NCI-H1048 (cell line): ENCODE measurements at regions not wholly inside any gene's neighbourhood (a gene's known extent, or its start where the extent isn't known, plus 50 kb on each side); places are given as distances from the start of the nearest gene placed in this dataset.
"Not testable (repeated sequence)": the region's sequence is repeated elsewhere in the genome, so short reads cannot be mapped to it uniquely, and the experiment has no call there.

Experiments used
- DNase-seq: peaks from one replicate; lab custom pipeline; 2025; lab: John Stamatoyannopoulos, UW

- not testable (repeated sequence) for DNase-seq
Measured at GRCh38 chr3:168779970-168780645, 684.4 kb upstream of the GOLIM4 start.

- DNase-seq: no peak
Measured at GRCh38 chr3:168753724-168754123, 658.0 kb upstream of the GOLIM4 start.

- no peak for DNase-seq
Measured at GRCh38 chr3:168752339-168752738, 656.6 kb upstream of the GOLIM4 start.

- no peak for DNase-seq
Measured at GRCh38 chr3:168747697-168748096, 652.0 kb upstream of the GOLIM4 start.

GRCh38 chr3:168738527-168739325 lies 643.0 kb upstream of the GOLIM4 start:
- DNase-seq: no peak

DNA sequence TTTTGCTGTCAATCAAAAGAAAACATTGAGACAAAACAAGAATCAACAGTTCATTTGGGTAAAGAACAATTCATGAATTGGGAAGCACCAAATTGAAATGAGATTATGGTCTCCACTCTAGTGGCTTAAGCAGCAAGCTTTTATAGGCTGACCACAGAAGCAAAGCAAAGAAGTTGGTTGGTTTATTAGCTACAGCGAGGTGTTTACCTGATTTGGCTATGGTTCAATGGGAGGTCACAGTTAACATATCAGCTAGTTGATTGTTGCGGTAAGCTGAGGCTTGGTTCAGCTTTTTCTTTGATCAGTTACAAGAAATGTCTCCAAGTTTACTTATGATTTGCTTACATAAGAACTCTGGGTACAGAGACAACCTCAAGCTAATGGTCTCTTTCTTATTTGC lies 640.5 kb upstream of the GOLIM4 start:
- DNase-seq: no peak

- DNase-seq: no peak
Measured at GRCh38 chr3:168730073-168730472, 634.3 kb upstream of the GOLIM4 start.

GRCh38 chr3:168722091-168722490 lies 626.4 kb upstream of the GOLIM4 start:
- no peak for DNase-seq

- no peak for DNase-seq
Measured at GRCh38 chr3:168714609-168715240, 619.0 kb upstream of the GOLIM4 start.

DNA sequence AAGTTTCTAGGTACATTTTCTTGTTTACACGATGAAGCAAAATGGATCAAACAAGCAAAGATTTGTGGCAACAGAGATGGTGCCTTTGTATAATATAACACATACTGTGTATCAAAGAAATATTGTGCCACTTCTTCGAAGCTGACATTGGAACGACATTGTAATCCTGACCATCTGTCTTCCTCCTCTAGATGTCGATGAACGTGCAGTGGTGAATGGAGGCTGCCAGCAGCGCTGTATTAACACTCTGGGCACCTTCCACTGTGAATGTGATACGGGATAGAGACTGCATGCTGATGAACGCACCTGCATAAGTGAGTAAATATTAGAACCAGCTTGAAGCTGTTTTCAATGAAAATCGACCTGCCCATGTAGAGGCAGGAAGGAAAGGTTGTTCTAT lies 613.3 kb upstream of the GOLIM4 start:
- no peak for DNase-seq

GRCh38 chr3:168707900-168708299 lies 612.2 kb upstream of the GOLIM4 start:
- no peak for DNase-seq

DNA sequence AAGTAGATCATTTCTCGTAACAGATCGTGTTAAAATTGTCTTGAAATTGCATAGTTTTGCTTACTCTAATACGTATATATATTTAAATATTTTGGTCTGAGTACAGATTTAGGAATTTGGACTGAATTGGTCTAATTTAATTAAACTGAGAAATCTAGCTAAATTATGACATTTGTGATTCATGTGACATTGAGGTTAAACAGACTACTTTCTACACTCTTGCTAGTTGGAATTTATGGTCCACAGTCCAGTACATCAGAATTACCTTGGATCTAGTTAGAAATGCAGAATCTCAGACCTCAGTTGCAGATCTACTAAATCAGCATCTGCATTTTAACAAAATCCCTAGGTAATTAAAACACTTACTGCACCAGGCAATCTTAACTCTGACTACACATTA lies 609.7 kb upstream of the GOLIM4 start:
- no peak for DNase-seq

- no peak for DNase-seq
Measured at GRCh38 chr3:168696051-168696450, 600.3 kb upstream of the GOLIM4 start.

DNA sequence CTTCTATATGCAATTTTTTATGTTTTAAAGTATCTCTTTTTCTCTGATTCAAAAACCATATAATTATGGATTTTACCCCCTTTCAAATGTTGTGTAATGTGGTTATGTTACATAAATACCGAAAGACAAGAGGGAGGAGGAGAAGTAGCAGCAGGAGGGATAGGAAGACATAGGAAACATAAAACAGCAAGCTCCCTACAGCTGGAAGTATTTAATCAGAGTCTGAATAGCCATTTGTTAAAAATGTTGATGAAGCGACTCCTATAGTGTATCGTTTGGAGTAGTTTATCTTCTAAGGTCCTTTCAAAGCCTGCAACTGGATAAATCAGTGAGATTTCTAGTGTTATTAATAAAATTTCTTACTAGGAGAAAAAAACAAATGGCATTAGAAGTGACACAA lies 598.1 kb upstream of the GOLIM4 start:
- DNase-seq: no peak

DNA sequence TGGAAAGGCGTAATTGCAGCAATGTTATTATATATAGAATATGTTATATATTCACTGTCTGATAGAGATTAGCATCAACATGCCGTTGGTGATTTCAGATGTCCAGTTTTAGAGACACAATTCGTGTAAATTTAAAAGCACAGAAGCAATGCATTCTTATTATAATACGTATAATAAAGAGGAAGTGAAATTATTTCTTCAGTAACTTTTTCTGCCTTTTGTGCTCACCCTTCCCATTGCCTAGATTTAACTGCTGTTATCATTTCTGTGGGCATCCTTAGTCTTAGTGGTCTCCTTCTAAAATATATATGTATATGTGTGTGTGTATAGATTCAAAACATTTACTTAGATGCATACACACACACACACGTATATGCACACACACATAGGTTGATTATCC lies 592.5 kb upstream of the GOLIM4 start:
- no peak for DNase-seq

- DNase-seq: no peak
Measured at GRCh38 chr3:168684519-168684918, 588.8 kb upstream of the GOLIM4 start.

GRCh38 chr3:168678730-168679129 lies 583.0 kb upstream of the GOLIM4 start:
- no peak for DNase-seq

- DNase-seq: no peak
Measured at GRCh38 chr3:168671091-168671490, 575.4 kb upstream of the GOLIM4 start.

- not testable (repeated sequence) for DNase-seq
Measured at GRCh38 chr3:168660879-168661657, 565.3 kb upstream of the GOLIM4 start.

- DNase-seq: no peak
Measured at GRCh38 chr3:168659015-168659414, 563.3 kb upstream of the GOLIM4 start.

GRCh38 chr3:168655611-168656010 lies 559.9 kb upstream of the GOLIM4 start:
- DNase-seq: no peak

DNA sequence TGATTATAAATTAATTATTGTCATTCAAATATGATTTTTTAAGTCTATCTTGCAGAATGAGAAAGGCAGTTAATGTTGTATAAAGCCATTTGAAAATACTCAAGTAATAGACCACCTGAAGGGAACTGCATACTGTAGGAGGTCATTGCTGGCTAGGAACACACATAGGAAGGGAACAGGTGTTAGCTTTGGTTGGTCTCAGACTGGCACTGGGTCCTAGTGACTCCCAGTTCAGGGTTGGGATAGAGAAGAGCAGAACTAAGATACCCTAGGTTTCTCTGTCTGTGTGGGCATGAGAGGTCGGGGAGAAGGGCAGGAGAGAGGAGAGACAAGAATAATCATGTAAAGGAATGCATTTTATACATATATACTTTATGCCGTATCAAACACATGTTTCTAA lies 559.0 kb upstream of the GOLIM4 start:
- DNase-seq: no peak
